GM12878 (cell line): ENCODE measurements at regions not wholly inside any gene's neighbourhood (a gene's known extent, or its start where the extent isn't known, plus 50 kb on each side); places are given as distances from the start of the nearest gene placed in this dataset.

Experiments used
- ATAC-seq: fragments of 200-7000 bp; cut with Tn5 transposase; 3 replicates; pipeline ENCODE4 v1.9.1; 2020; ENCODE audit warnings: mild to moderate bottlenecking, moderate library complexity
- BruUV-seq: library from RNA; stranded (reverse); fragments of 400-500 nt; replicated peaks from 2 replicates; lab custom pipeline; 2021; lab: Mats Ljungman, UMichigan
- CTCF ChIA-PET: fragments of 300-600 bp; sonication (Branson Sonifier 250); formaldehyde crosslinking; extraction: SDS; loops from one replicate; lab custom pipeline; 2021; ENCODE audit warnings: inconsistent platforms; lab: Yijun Ruan, JAX
- POLR2A ChIA-PET: fragments of 350-600 bp; formaldehyde crosslinking; extraction: SDS; loops from one replicate; lab custom pipeline; 2021; ENCODE audit warnings: inconsistent platforms; lab: Charles Lee
- RAD21 ChIA-PET: fragments of 300-600 bp; sonication (Branson Sonifier 250); formaldehyde crosslinking; loops from one replicate; lab custom pipeline; 2023; ENCODE audit warnings: antibody characterized with exemption; ENCODE audit not compliant: unreplicated experiment; lab: Charles Lee
- SMC1A ChIA-PET: fragments of 300-600 bp; sonication (Branson Sonifier 250); formaldehyde crosslinking; loops from one replicate; lab custom pipeline; 2023; ENCODE audit not compliant: unreplicated experiment, uncharacterized antibody; lab: Charles Lee
- DNase-seq: peaks from one replicate; pipeline ENCODE4 v3.0.0-alpha.2; 2011; ENCODE audit warnings: low read depth, low spot score
- FAIRE-seq: peaks from 3 replicates; lab custom pipeline; 2011; peaks lifted over from hg19 to GRCh38; lab: Jason Lieb, UNC
- H2AFZ ChIP-seq: 2 replicates; pipeline ENCODE4 v1.6.0; 2011; ENCODE audit warnings: low read depth, low read length, control low read depth; ENCODE audit not compliant: control insufficient read depth
- H3K27ac ChIP-seq: 2 replicates; pipeline ENCODE4 v1.5.1; 2011; ENCODE audit warnings: control low read depth; ENCODE audit not compliant: control insufficient read depth, insufficient read depth
- H3K27me3 ChIP-seq, 2 experiments: replicated peaks in 1 of 2; 2 replicates each; pipeline versions ENCODE4 v1.6.0 to v1.6.1; 2011; ENCODE audit warnings: low read length in 1 of 2; ENCODE audit not compliant: control insufficient read depth in 2 of 2, insufficient read depth in 2 of 2
- H3K36me3 ChIP-seq, 2 experiments: 2 replicates each; pipeline ENCODE4 v1.5.1; 2011; ENCODE audit warnings: low read length in 1 of 2; ENCODE audit not compliant: control insufficient read depth in 2 of 2, insufficient read depth in 2 of 2
- H3K4me1 ChIP-seq: 2 replicates; pipeline ENCODE4 v1.6.1; 2011; ENCODE audit warnings: mild to moderate bottlenecking, low read length, moderate library complexity, mixed read lengths; ENCODE audit not compliant: control insufficient read depth, insufficient read depth
- H3K4me2 ChIP-seq: 2 replicates; pipeline ENCODE4 v1.6.0; 2011; ENCODE audit warnings: control low read depth; ENCODE audit not compliant: control insufficient read depth, insufficient read depth
- H3K4me3 ChIP-seq: fragments of 200-600 bp; sonication (generic); 2 replicates; pipeline ENCODE4 v1.5.1; 2016
- H3K79me2 ChIP-seq: 2 replicates; pipeline ENCODE4 v1.6.0; 2011; ENCODE audit warnings: low read length; ENCODE audit not compliant: control insufficient read depth, insufficient read depth
- H3K9ac ChIP-seq: 2 replicates; pipeline ENCODE4 v1.8.0; 2011; ENCODE audit warnings: low read length, control low read depth, mixed read lengths; ENCODE audit not compliant: control insufficient read depth, insufficient read depth
- H3K9me3 ChIP-seq: replicated peaks from 3 replicates; pipeline ENCODE4 v1.5.1; 2011; ENCODE audit warnings: mild to moderate bottlenecking, low read length; ENCODE audit not compliant: control insufficient read depth, insufficient read depth
- H4K20me1 ChIP-seq: 2 replicates; pipeline ENCODE4 v1.6.0; 2011; ENCODE audit not compliant: control insufficient read depth, insufficient read depth
- BHLHE40 ChIP-seq, 2 experiments: fragments of 450-650 bp in 1 of 2; IDR thresholded peaks; 2 replicates each; pipeline ENCODE4 v1.6.1; 2011 to 2017; ENCODE audit warnings: low read depth in 2 of 2, borderline replicate concordance in 1 of 2, improper control_type of control experiment in 1 of 2, low read length in 1 of 2, mild to moderate bottlenecking in 1 of 2
- BMI1 ChIP-seq: fragments of 450-650 bp; IDR thresholded peaks from 2 replicates; pipeline ENCODE4 v1.6.1; 2016; ENCODE audit warnings: mild to moderate bottlenecking, moderate library complexity, borderline replicate concordance
- CBX3 ChIP-seq: fragments of 200-600 bp; sonication (generic); IDR thresholded peaks from 2 replicates; pipeline ENCODE4 v1.6.1; 2016; ENCODE audit warnings: low read depth, borderline replicate concordance
- HDAC6 ChIP-seq: fragments of 200-600 bp; sonication (generic); IDR thresholded peaks from one replicate; pipeline ENCODE4 v1.8.0; 2017; ENCODE audit warnings: antibody characterized with exemption; ENCODE audit not compliant: unreplicated experiment
- JUND ChIP-seq: IDR thresholded peaks from 2 replicates; pipeline ENCODE4 v1.6.1; 2012; ENCODE audit warnings: low read depth, mild to moderate bottlenecking, low read length, improper control_type of control experiment, moderate library complexity
- KDM1A ChIP-seq: fragments of 200-600 bp; sonication (generic); IDR thresholded peaks from 2 replicates; pipeline ENCODE4 v1.6.1; 2016; ENCODE audit warnings: borderline replicate concordance
- MEF2B ChIP-seq: fragments of 450-650 bp; IDR thresholded peaks from 2 replicates; pipeline ENCODE4 v1.6.1; 2018; ENCODE audit warnings: mild to moderate bottlenecking, moderate library complexity; ENCODE audit not compliant: partially characterized antibody, poor library complexity, severe bottlenecking
- NR2F1 ChIP-seq: fragments of 450-650 bp; conservative IDR thresholded peaks from 2 replicates; pipeline ENCODE4 v1.6.1; 2017; ENCODE audit warnings: mild to moderate bottlenecking
- POLR2A ChIP-seq: IDR thresholded peaks from 2 replicates; pipeline ENCODE4 v1.6.1; 2011; ENCODE audit warnings: low read depth, mild to moderate bottlenecking, low read length
- POLR2AphosphoS2 ChIP-seq: IDR thresholded peaks from 2 replicates; pipeline ENCODE4 v1.6.1; 2011; ENCODE audit warnings: low read depth, mild to moderate bottlenecking, low read length, improper control_type of control experiment, moderate library complexity
- RAD21 ChIP-seq: IDR thresholded peaks from 2 replicates; pipeline ENCODE4 v1.6.1; 2011; ENCODE audit warnings: mild to moderate bottlenecking, low read depth, low read length, moderate library complexity; ENCODE audit not compliant: insufficient read depth
- SPI1 ChIP-seq: IDR thresholded peaks from 2 replicates; pipeline ENCODE4 v1.6.1; 2011; ENCODE audit warnings: low read depth, mild to moderate bottlenecking, low read length, moderate library complexity, borderline replicate concordance; ENCODE audit not compliant: insufficient read depth
- TCF12 ChIP-seq: IDR thresholded peaks from 2 replicates; pipeline ENCODE4 v1.6.1; 2011; ENCODE audit warnings: low read depth, mild to moderate bottlenecking, low read length
- TCF3 ChIP-seq: IDR thresholded peaks from 2 replicates; pipeline ENCODE4 v1.6.1; 2012; ENCODE audit warnings: low read depth, mild to moderate bottlenecking, low read length, borderline replicate concordance; ENCODE audit not compliant: insufficient read depth
- WGBS: methylation state at CpG from one replicate; pipeline ENCODE4 v1.1.6; 2016; ENCODE audit warnings: low lambda C conversion rate; ENCODE audit not compliant: insufficient replicate concordance, insufficient coverage; ENCODE audit errors: missing lambda C conversion rate; 5-methylcytosine and 5-hydroxymethylcytosine counted together
- in situ Hi-C: fragments of 300-500 bp; cut with MboI; formaldehyde crosslinking; loops from 9 replicates; pipeline ENCODE4 v1.14.3; 2018; ENCODE audit warnings: mixed read lengths
- intact Hi-C: fragments of 100-400 bp; cut with micrococcal nuclease; formaldehyde crosslinking; loops from one replicate; pipeline ENCODE4 v1.14.2; 2022; ENCODE audit not compliant: unreplicated experiment
- TF ChIP-seq, protein P1 (sequence below): fragments of 150-350 bp; IDR thresholded peaks from 2 replicates; pipeline ENCODE4 v1.6.1; 2014; ENCODE audit warnings: mild to moderate bottlenecking, low read depth, low read length

DNA sequence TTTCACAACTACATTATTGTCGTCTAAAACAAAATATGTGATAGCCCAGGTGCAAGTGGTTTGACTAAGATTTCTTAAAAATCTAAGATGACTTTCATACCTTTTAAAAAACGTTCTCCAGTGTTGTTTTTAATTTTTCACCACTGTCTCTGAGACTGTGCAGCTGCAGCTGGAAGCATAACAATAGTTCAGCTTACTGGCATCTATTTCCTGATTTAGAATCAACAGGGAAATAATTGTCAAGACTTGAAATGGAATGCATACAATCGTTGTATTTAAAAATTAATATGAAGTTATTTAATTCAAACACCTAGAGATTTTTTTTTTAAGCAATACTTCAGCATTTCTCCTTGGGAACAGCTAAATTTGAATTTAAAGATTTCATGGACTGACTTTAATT is 982.0 kb upstream of the EPHA7 start:
- no peak for ATAC-seq
- in situ Hi-C loops (no loop called here), intact Hi-C loops (no loop called here)
- Histone ChIP-seq H3K4me3 (no peak overlapping the region), H3K27ac (no peak overlapping the region), H4K20me1 (no peaks in the 10 kb centered on the region), H3K36me3 (no peaks in the 10 kb centered on the region), H3K79me2 (no peaks in the 10 kb centered on the region), H3K9ac (no peak overlapping the region), H3K4me1 (no peaks in the 10 kb centered on the region), H2AFZ (no peak overlapping the region), H3K9me3 (no peaks in the 10 kb centered on the region), H3K27me3 (no peaks in the 10 kb centered on the region), H3K4me2 (no peak overlapping the region)
- TF ChIP-seq KDM1A, result no peak
- TF ChIP-seq, protein P1, sequence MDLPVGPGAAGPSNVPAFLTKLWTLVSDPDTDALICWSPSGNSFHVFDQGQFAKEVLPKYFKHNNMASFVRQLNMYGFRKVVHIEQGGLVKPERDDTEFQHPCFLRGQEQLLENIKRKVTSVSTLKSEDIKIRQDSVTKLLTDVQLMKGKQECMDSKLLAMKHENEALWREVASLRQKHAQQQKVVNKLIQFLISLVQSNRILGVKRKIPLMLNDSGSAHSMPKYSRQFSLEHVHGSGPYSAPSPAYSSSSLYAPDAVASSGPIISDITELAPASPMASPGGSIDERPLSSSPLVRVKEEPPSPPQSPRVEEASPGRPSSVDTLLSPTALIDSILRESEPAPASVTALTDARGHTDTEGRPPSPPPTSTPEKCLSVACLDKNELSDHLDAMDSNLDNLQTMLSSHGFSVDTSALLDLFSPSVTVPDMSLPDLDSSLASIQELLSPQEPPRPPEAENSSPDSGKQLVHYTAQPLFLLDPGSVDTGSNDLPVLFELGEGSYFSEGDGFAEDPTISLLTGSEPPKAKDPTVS, result no peak
- TF ChIP-seq RAD21, result no peak
- no peak for TF ChIP-seq NR2F1
- TF ChIP-seq TCF12, result no peak
- no peak for TF ChIP-seq CBX3
- no peak for TF ChIP-seq SPI1
- TF ChIP-seq POLR2AphosphoS2, result no peak
- no peak for TF ChIP-seq BMI1
- no peak for TF ChIP-seq MEF2B
- TF ChIP-seq TCF3, result no peak
- TF ChIP-seq JUND, result no peak
- no peak for TF ChIP-seq HDAC6
- TF ChIP-seq POLR2A, result no peak
- no peak for TF ChIP-seq BHLHE40 (IDR thresholded peaks at IDR 0.05; ENCODE audit: borderline replicate concordance in 1 of 2, low read depth in 2 of 2, low read length in 1 of 2)
- DNase-seq, result no peak
- CTCF ChIA-PET, result no interaction called here
- WGBS, result 23% methylated on average over 3 of the region's 3 CpGs
- BruUV-seq, result no TSS peak
- SMC1A ChIA-PET, result interaction anchor here (0.6 kb wide), 1 partner anchor 39 kb away, joined by 3 read pairs; no protein-coding TSS in a partner anchor
- RAD21 ChIA-PET, result no interaction called here
- no peak for FAIRE-seq
- POLR2A ChIA-PET, result no interaction called here
